Adipocyte (in vitro differentiated cells): ENCODE measurements at regions not wholly inside any gene's neighbourhood (a gene's known extent, or its start where the extent isn't known, plus 50 kb on each side); places are given as distances from the start of the nearest gene placed in this dataset.
"Not testable (repeated sequence)": the region's sequence is repeated elsewhere in the genome, so short reads cannot be mapped to it uniquely, and the experiment has no call there.

ENCODE experiments used
- DNase-seq: peaks from one replicate; pipeline ENCODE4 v3.0.0-alpha.2; 2015; ENCODE audit warnings: low read depth
- H3K27me3 ChIP-seq: replicated peaks from 2 replicates; pipeline ENCODE4 v1.7.0; 2013; ENCODE audit warnings: mild to moderate bottlenecking, low read length, moderate library complexity; ENCODE audit not compliant: control insufficient read depth, insufficient read depth
- H3K36me3 ChIP-seq: 2 replicates; pipeline ENCODE4 v1.7.0; 2013; ENCODE audit warnings: low read length, mild to moderate bottlenecking, moderate library complexity; ENCODE audit not compliant: control insufficient read depth, insufficient read depth, severe bottlenecking
- H3K4me1 ChIP-seq: 2 replicates; pipeline ENCODE4 v1.7.0; 2013; ENCODE audit warnings: mild to moderate bottlenecking, low read length, moderate library complexity; ENCODE audit not compliant: control insufficient read depth, insufficient read depth
- H3K4me3 ChIP-seq: 2 replicates; pipeline ENCODE4 v1.7.0; 2013; ENCODE audit warnings: mild to moderate bottlenecking, low read length, moderate library complexity
- H3K9ac ChIP-seq: 2 replicates; pipeline ENCODE4 v1.7.0; 2013; ENCODE audit warnings: mild to moderate bottlenecking, low read length, moderate library complexity
- H3K9me3 ChIP-seq: 2 replicates; pipeline ENCODE4 v1.7.0; 2013; ENCODE audit warnings: mild to moderate bottlenecking, low read length, moderate library complexity; ENCODE audit not compliant: control insufficient read depth

DNA sequence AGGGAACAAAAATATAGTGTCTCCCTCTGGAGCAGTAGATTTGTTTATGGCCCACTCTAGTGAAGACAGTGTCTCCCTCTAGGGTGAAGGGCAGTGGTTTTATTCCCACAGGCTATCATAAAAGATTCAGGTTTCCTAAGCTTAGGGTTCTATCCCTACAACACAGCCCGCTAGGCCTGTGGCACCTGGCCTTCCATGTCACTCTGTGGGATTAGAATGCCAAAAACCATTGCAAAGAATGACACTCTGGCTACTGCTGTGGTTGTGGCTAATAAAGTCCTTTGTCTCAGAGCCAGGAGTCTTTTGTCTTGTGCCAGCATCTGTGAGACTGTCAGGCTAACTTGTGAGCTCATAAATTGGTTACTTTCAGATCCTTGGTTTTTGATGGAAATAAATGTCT is 700.7 kb upstream of the DEFB115 start:
- not testable (repeated sequence) for H3K4me3 ChIP-seq, H3K4me1 ChIP-seq, DNase-seq, H3K27me3 ChIP-seq, H3K36me3 ChIP-seq, H3K9me3 ChIP-seq, H3K9ac ChIP-seq

DNA sequence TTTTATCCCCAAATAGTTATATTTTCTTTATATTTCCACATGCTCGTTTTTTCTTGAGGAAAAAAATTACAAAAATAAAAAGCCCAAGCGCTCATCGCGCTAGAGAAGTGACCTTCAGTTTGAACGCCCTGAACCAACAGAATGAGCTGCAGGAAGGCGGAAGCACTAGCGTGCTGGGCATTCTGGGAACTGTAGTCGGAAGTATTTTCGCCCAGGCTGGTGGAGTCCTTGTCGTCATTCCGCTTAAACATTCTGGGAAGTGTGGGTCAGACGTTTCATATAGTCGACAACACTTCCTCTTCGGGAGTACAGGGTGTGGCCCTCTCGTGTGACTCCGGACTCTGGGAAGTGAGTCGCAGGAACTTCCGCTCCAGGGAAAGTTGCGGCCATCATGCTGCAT is 692.4 kb upstream of the DEFB115 start:
- not testable (repeated sequence) for DNase-seq, H3K4me1 ChIP-seq, H3K4me3 ChIP-seq, H3K36me3 ChIP-seq, H3K9ac ChIP-seq, H3K27me3 ChIP-seq, H3K9me3 ChIP-seq

DNA sequence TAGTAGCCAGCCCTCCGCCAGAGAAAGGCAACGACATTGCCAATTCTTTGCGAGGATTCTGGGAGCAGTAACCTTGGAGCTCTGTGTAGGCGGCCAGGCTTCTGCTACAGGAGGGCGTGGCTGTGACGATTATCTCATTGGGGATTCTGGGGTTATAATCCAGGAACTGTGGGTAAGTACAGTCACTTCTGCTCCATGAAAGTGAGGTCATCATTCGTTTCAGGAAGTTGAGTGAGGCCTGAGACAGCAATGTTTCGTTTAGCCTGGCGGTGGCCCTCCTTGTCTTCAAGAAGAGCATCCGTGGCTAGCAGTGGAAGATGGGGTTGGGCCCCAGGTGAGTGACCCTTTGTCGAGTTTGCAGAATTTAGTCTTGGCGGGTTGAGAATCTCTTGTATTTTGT is 687.6 kb upstream of the DEFB115 start:
- not testable (repeated sequence) for H3K36me3 ChIP-seq, H3K4me3 ChIP-seq, DNase-seq, H3K9me3 ChIP-seq, H3K27me3 ChIP-seq, H3K9ac ChIP-seq, H3K4me1 ChIP-seq

- not testable (repeated sequence) for H3K36me3 ChIP-seq, DNase-seq, H3K9me3 ChIP-seq, H3K4me1 ChIP-seq, H3K27me3 ChIP-seq, H3K9ac ChIP-seq, H3K4me3 ChIP-seq
These were observed 686.8 kb upstream of the DEFB115 start for GRCh38 chr20:30570622-30571021.

DNA sequence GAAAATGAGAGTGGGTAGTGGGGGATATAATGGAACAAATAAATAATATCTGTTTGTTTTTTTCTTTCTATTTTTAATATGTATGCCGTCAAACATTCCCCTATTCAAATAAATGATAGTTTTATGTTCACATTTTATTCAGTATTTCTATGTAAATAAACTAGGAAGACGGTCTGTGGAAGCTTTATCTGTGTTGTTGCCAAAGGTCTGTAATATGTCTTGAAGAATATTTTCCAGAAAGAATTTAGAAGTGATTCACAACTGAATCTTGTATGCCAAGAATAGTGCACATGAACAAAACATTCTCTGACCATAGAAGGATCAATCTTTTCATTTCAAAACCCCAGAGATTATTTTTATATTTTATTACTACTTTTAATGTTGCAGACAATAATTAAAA is 683.1 kb upstream of the DEFB115 start:
- H3K27me3 ChIP-seq, H3K9ac ChIP-seq, H3K4me1 ChIP-seq, H3K9me3 ChIP-seq, DNase-seq, H3K36me3 ChIP-seq, H3K4me3 ChIP-seq: not testable (repeated sequence)

DNA sequence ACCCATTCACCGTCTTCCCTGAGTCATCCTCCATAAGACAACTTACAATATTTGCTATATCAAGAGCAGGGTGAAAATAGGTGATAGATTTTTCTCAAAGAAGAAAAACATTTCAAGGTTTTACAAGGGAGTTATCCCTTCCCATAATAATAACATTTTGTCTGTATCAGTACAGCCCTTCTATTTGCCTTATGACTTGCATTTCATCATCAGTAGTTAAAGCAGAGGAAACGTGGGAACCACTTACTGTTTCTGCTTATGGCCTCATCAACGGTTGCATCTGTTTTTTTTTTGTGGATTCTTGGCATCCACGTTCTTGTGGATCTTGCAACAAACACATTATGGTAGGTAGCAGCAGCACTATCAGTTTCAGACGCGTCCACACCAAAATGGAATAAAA is 678.4 kb upstream of the DEFB115 start:
- DNase-seq, H3K9ac ChIP-seq, H3K36me3 ChIP-seq, H3K9me3 ChIP-seq, H3K4me1 ChIP-seq, H3K27me3 ChIP-seq: not testable (repeated sequence)
- H3K4me3 ChIP-seq = peak overlapping the region; percentile 83

DNA sequence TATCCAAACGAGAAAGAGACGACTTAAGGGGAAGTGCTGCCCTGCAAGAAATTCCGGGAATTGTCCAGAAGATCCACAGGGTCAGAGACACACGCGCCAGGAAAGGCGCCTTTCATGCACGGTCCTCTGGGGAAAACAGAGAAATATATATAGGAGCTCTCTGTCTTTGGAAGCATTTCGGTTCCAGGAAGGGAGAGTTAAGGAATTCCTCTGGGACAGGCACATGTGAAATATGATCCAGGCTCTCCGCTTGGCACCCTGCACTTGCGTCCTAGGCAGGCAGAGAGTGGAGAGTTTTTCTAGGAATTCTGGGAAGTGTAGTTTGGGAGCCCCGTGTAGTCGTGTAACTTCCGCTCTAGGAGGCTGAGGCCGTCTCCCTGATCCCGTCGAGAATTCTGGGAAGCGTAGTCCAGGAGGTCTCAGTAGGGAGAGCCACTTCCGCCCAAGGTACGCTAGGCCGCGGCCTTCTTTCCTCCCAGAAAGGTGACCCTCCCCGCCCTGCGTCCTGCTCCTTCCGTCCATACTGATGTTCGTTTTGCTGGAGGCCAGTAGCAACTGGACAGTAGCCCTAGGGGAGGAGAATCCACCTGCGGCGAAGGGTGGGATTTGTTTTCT is 677.5 kb upstream of the DEFB115 start:
- not testable (repeated sequence) for H3K9me3 ChIP-seq, H3K36me3 ChIP-seq, DNase-seq, H3K27me3 ChIP-seq, H3K4me1 ChIP-seq
- peak overlapping the region; percentile 83 for H3K4me3 ChIP-seq
- peak overlapping the region; percentile 79 for H3K9ac ChIP-seq

DNA sequence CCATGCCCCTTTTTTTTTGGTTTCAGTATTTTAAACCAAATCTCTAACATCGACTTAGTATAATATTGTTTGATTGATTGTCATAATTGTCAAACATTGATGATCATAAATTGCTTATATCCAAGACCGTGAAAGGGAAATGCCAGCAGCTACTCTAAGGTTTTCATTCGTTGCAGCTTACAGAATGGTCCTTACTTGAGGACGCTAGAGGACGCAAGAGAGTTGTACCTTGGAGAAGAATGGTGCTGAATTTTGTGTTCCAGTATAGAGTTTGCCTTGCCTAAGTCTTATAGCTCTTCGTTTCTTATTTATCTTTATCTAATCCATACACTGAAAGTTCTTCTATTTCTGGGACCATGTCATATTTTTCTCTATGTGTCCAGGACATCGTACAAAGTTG is 675.6 kb upstream of the DEFB115 start:
- H3K9me3 ChIP-seq, H3K4me1 ChIP-seq, H3K9ac ChIP-seq, H3K4me3 ChIP-seq, H3K36me3 ChIP-seq, DNase-seq, H3K27me3 ChIP-seq: not testable (repeated sequence)

DNA sequence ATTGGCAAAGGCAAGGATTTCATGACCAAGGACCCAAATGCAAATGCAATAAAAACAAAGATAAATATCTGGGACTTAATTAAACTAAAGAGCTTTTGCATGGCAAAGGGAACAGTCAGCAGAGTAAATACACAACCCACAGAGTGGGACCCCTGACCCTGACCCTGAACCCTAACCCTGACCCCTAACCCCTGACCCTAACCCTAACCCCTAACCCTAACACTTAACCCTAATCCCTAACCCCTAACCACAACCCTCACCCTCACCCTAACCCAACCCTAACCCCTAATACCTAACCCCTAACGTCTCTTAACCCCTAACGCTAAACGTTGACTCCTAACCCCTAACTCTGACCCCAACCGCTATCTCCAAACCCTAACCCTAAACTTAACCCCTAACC is 673.1 kb upstream of the DEFB115 start:
- H3K27me3 ChIP-seq, H3K36me3 ChIP-seq, H3K4me1 ChIP-seq, H3K4me3 ChIP-seq, H3K9ac ChIP-seq, H3K9me3 ChIP-seq, DNase-seq: not testable (repeated sequence)

GRCh38 chr20:30585244-30585796 is 672.1 kb upstream of the DEFB115 start:
- H3K27me3 ChIP-seq, DNase-seq, H3K36me3 ChIP-seq, H3K4me1 ChIP-seq, H3K9ac ChIP-seq, H3K9me3 ChIP-seq: not testable (repeated sequence)
- H3K4me3 ChIP-seq = peak overlapping the region; percentile 37

DNA sequence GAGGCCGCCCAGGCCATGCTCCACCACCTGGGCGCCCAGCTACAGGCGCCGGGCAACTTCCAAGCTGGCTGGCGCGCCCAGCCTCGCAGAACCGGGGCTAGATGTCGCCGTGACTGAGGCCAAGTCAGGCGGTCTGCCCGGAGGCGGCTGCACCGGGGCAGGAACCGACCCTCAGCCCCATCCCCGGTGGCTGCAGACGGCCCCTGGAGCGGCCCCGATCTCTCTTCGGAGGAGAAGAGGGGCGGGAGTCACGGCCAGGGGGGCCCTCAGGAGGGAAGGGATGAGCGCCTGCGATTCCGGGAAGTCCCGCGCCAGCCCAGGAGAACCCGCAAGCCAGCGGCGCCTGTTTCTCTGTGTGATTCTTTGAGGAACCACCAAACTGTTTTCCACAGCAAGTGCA is 671.3 kb upstream of the DEFB115 start:
- not testable (repeated sequence) for DNase-seq, H3K9me3 ChIP-seq, H3K9ac ChIP-seq, H3K4me3 ChIP-seq, H3K36me3 ChIP-seq, H3K4me1 ChIP-seq, H3K27me3 ChIP-seq

DNA sequence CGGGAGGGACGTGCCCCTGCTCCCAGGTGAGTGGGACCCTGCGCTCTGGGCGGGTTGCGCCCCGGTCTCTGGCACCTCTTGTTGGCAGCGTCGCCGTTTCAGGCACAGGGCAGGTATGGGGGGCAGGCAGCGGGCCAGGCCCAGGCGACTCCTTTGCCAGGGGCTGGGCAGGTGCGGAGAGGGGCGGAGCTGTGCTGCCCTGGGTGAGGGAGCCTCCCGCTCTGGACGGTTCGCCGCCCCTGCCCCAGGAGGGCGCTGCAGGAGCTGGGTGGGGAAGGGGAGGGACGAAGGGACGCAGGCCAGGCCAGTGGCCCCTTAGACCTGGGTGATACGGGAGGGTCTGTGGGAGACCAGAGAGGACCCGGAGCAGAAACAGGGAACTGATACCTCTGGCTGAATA is 663.9 kb upstream of the DEFB115 start:
- no peak overlapping the region for H3K9ac ChIP-seq
- DNase-seq = no peak
- no peaks in the 10 kb centered on the region for H3K27me3 ChIP-seq
- no peaks in the 10 kb centered on the region for H3K9me3 ChIP-seq
- no peaks in the 10 kb centered on the region for H3K4me1 ChIP-seq
- no peaks in the 10 kb centered on the region for H3K36me3 ChIP-seq
- H3K4me3 ChIP-seq = no peak overlapping the region
